DMS 273 treated with DMSO at 0.1 percent for 48 hours (cell line): ENCODE measurements at regions not wholly inside any gene's neighbourhood (a gene's known extent, or its start where the extent isn't known, plus 50 kb on each side); places are given as distances from the start of the nearest gene placed in this dataset.

Experiments
- DNase-seq: peaks from one replicate; lab custom pipeline; 2025; lab: John Stamatoyannopoulos, UW

- DNase-seq: no peak
Observed at GRCh38 chr4:62881901-62882300, 1527.3 kb downstream of the TECRL start.

DNA sequence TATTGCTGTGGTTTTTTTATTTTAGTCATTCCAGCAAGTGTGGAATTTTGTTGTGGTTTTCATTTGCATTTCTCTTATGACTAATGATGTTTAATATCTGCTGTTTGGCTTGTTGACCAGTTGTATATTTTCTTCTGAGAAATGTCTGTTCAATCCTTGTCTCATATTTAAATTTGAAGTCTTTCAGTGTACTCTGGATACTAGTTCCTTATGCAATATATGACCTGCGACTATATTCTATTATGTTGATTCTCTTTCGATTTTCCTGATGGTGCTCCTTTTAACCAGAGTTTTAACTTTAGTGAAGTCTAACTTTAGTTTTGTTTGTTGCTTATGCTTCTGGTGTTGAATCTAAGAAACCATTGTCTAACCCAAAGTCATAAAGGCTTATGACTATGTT lies 1528.0 kb downstream of the TECRL start:
- no peak for DNase-seq

GRCh38 chr4:62872856-62873255 lies 1536.4 kb downstream of the TECRL start:
- no peak for DNase-seq

DNA sequence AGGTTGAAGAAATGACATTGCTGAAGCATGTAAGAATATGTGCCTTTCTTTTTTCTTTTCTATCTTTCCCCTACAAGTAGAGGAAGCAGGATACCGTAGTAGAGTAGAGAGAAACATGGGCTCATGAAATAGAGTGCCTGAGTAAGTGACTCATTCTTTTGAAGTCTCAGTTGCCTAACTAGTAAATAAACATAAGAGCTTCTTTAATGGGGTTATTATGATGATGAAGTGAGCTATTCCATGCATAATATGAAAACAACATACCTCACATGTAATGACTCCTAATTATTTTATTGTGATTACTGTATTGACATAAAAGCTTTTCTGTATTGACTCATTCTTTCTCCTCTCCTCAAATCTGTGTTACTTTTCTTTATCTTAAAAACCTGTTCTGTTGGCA lies 1538.2 kb downstream of the TECRL start:
- no peak for DNase-seq

DNA sequence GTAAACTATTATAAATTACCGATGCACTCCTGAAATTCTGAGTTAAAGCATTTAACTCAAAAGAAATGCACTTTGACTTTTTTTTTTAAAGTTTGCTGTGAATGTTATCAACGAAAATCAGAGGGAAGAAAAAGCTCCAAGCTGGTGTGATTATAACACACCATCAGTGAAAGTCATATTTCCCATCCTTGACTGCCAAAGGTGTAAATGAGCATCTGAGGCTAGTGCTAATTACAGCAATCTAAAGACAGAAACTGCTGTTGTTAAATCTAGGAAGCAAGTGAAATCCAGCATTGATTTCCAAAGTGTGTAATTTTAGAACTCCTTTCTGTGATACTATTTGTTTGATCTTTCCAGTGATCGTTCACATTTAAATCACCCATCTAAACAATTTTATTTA lies 1538.8 kb downstream of the TECRL start:
- no peak for DNase-seq

DNA sequence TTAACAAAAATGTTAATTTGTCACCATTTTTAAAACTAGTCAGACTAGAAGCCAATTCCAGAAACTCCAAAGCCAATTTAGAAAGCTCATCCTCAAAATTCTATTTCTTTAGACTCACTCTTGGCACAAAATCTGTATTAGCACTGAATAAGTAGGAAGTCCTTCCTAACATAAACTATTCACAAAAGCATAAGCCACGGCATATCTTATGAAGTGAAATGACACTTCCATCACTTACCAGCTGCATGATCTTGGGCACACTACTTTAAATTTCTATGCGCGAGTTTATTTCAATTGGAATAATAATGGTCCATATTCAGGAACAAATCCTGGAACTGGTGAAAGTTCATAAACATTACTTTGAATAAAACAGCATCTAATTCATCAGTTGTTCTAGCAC lies 1544.0 kb downstream of the TECRL start:
- no peak for DNase-seq

- DNase-seq: no peak
Observed at GRCh38 chr4:62849696-62850095, 1559.6 kb downstream of the TECRL start.

GRCh38 chr4:62835631-62836030 lies 1573.6 kb downstream of the TECRL start:
- DNase-seq: no peak

GRCh38 chr4:62822306-62822705 lies 1586.9 kb downstream of the TECRL start:
- no peak for DNase-seq

DNA sequence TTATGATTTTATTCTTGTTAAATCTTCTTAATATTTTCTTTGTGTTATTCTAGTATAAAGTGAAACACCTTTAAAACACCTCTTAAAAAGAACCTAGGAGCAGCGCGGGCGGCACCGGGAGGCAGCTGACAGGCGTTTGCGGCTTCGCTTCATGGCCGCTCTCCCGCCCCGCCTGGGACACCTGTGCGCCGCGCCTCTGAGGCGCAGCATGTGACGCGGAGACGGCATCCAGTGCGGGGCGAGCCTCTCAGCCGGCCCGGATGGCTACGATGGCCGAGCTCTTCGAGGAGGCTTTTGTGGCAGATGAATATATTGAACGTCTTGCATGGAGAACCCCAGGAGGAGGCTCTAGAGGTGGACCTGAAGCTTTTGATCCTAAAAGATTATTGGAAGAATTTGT lies 1592.7 kb downstream of the TECRL start:
- DNase-seq: no peak

- no peak for DNase-seq
Observed at GRCh38 chr4:62814510-62815047, 1594.7 kb downstream of the TECRL start.

DNA sequence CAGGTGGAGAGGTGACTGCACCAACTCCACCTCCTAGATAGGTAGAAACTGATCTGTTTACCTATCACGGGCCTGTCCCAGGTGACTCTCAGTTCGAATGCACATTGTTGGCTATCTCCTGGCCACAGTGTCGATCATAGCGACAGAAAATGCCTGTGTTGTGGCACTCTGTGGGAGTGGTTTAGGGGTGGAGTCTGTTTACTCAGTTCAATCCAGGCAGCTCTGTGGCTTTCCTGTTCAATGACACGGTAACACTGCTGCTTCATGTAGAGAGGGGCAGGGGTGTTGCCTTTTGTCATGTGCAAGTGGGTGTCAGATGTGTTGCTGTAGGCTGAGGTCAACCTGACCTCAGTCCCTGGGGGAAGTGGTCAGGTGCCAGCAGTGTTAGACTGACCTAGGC lies 1602.4 kb downstream of the TECRL start:
- no peak for DNase-seq

DNA sequence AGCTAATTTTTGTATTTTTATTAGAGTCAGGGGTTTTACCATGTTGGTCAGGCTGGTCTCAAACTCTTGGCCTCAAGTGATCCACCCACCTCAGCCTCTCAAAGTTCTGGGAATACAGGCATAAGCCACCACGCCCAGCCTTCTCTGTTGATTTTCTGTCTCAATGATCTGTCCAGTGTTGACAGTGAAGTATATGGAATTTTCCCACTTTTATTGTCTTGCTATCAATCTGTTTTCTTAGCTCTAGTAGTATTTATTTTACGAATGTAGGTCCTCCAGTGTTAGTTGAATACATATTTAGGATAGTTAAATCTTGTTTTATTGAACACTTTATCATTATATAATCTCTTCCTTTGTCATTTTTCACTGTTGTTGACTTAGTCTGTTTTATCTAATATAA lies 1603.9 kb downstream of the ADGRL3 start:
- DNase-seq: no peak

DNA sequence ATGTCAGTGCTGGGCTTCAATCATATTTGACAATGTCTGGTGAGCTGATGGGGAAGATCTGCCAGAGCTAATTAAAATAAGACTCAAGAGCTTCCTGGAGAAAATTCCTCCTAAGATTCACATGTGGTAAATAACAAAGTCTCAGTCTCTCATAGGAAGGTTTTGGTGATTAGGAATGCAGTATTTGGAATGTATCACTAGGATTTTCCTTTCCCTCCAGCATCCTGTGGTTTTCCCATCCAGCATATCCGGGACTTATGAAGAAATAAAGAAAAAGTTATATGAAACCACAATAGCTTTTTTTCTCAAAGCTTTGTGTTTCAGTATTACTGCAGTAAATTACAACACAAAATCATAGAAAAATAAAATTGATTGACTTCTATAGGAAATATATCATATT lies 1597.1 kb downstream of the ADGRL3 start:
- DNase-seq: no peak

DNA sequence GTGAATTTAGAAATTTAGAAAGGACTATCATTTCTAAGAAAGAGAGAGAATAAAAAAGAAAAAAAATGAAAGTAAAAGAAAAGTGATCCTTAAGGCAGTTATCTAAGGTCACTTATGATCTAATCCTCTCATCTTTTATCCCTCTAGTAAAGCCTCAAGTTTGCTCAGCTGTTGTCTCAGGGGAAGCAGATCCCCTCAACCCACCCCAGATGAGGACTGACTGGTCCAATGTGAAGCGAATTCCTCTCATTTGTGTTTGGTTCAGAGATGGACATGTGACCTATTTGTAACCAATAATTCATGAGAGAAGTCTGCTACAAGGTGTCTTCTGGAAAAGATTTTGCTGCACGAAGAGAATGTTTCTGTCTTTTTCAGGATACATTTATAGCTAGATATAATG lies 1591.3 kb downstream of the ADGRL3 start:
- no peak for DNase-seq

DNA sequence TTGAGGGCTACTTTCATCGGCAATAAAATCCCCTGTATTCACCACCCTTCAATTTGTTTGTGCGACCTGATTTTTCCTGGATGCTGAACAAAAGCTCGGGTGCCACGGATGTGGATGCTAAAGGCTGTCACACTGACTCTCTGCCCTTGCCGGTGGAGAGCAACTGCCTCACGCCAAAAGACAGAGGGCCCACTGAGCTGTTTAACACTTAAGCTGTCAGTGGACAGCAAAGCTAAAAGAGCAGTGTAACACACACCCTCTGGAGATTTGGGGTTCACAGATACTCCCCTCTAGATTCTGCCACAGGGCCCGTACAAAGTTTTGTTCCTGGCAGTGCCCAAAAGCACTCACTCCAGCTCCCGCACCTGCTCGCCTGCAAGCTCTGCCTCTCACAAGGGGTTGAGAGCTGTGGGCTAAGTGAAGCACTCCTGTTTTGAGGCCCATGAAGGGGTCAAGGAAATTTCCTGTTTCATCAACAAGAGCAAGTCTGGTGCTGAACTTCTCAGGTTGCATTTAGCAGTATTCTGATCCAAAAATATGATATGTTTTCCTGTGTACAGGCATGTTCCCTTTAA lies 1571.9 kb downstream of the ADGRL3 start:
- DNase-seq: no peak

DNA sequence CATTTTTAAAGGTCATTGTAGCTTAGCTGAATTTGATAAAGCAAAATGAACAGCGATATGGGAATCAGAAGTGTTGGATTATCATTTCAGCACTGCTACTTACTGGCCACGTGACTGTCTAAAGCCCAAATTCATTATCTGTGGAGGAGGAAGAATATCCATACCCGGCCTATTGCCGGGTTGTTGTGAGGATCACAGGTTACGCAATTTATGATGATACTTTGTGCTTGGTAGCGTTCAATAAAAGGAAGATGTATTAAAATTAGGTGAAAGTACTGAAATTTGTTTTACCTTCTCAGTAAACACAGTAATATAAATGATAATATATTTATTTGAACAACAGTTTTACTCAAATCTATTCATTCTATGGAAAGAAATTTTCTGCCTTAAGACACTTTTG lies 1540.2 kb downstream of the ADGRL3 start:
- no peak for DNase-seq

GRCh38 chr4:62717154-62717553 lies 1517.0 kb downstream of the ADGRL3 start:
- no peak for DNase-seq

- DNase-seq: no peak
Observed at GRCh38 chr4:62711575-62711974, 1511.4 kb downstream of the ADGRL3 start.

GRCh38 chr4:62709618-62710252 lies 1509.6 kb downstream of the ADGRL3 start:
- no peak for DNase-seq

DNA sequence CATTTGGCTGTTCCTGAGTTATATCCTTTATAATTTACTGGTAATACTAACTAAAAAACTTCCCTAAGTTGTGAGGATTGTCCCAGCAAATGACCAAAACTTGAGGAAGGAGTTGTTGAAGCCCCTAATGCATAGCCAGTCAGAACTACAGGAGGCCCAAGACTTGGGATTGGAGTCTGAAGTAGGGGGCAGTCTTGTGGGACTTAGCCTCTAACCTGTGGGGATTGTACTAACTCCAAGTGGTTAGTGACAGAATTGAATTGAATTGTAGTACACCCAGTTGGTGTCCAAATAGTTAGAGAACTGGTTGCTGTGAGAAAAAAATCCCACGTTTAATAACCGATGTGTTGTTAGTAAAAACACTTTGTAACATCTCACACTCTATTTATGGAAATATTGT lies 1506.3 kb downstream of the ADGRL3 start:
- DNase-seq: no peak

GRCh38 chr4:62683799-62684566 lies 1483.9 kb downstream of the ADGRL3 start:
- DNase-seq: no peak

DNA sequence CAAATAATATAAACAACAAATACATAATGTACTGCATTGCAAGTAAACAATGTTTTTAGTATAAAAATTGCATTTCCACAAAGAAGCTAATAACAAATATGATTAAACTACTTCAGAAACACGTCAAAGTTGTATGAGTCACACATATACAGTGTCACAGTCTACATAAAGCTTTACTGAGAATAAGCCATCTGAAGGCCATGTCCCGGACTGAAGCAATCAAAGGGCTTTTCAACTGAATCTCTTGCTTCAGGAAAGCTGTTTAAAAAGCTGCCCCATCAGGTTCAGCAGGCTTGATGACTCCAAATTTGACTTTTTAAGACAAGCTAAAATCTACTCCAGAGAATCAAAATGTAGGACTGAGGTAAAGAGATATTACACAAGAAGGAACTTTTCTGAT lies 1476.8 kb downstream of the ADGRL3 start:
- no peak for DNase-seq
